ENCODE measurements at regions not wholly inside any gene's neighbourhood (a gene's known extent, or its start where the extent isn't known, plus 50 kb on each side); places are given as distances from the start of the nearest gene placed in this dataset.
"Not testable (repeated sequence)": the region's sequence is repeated elsewhere in the genome, so short reads cannot be mapped to it uniquely, and the experiment has no call there.

- TF ChIP-seq TSHZ2 (CRISPR knock-in tag; IDR thresholded peaks at IDR 0.05) (no peak), CSRNP3 (CRISPR knock-in tag; IDR thresholded peaks at IDR 0.05) (no peak), ZNF565 (CRISPR knock-in tag; conservative IDR thresholded peaks at IDR 0.05; ENCODE audit: low read depth) (no peak), CSDC2 (CRISPR knock-in tag; IDR thresholded peaks at IDR 0.05) (no peak), ZFP3 (CRISPR knock-in tag; IDR thresholded peaks at IDR 0.05) (no peak), PPARA (CRISPR knock-in tag; IDR thresholded peaks at IDR 0.05; ENCODE audit: borderline replicate concordance) (no peak), ZNF8 (CRISPR knock-in tag; IDR thresholded peaks at IDR 0.05) (no peak), GLIS3 (CRISPR knock-in tag; IDR thresholded peaks at IDR 0.05) (no peak), ISL1 (CRISPR knock-in tag; IDR thresholded peaks at IDR 0.05) (no peak), ZFP30 (CRISPR knock-in tag; IDR thresholded peaks at IDR 0.05) (no peak), ESRRG (CRISPR knock-in tag; IDR thresholded peaks at IDR 0.05) (no peak), TOX (CRISPR knock-in tag; IDR thresholded peaks at IDR 0.05; ENCODE audit: borderline replicate concordance) (no peak), ARNTL (CRISPR knock-in tag; IDR thresholded peaks at IDR 0.05; ENCODE audit: borderline replicate concordance, low read depth) (no peak), PATZ1 (CRISPR knock-in tag; IDR thresholded peaks at IDR 0.05; ENCODE audit: borderline replicate concordance) (no peak), BACH2 (CRISPR knock-in tag; IDR thresholded peaks at IDR 0.05; ENCODE audit: borderline replicate concordance) (no peak), OSR1 (CRISPR knock-in tag; IDR thresholded peaks at IDR 0.05) (no peak), ZC3H10 (CRISPR knock-in tag; IDR thresholded peaks at IDR 0.05) (no peak), POU6F1 (CRISPR knock-in tag; IDR thresholded peaks at IDR 0.05; ENCODE audit: borderline replicate concordance, low read depth) (no peak)
- ATAC-seq = no peak
Observed at GRCh38 chr6:97364327-97364726, 81.3 kb upstream of the MMS22L start.

GRCh38 chr6:97382071-97382470 lies 99.1 kb upstream of the MMS22L start:
- not testable (repeated sequence) for ATAC-seq

- no peak for TF ChIP-seq ZNF8 (CRISPR knock-in tag; IDR thresholded peaks at IDR 0.05)
- peak; percentile 75; the same call in 1 of the 2 replicates for TF ChIP-seq ZNF70 (CRISPR knock-in tag; IDR thresholded peaks at IDR 0.05)
- ATAC-seq = no peak
Observed at GRCh38 chr6:97392735-97393134, 109.7 kb upstream of the MMS22L start.

- TF ChIP-seq ZC3H10 (CRISPR knock-in tag; IDR thresholded peaks at IDR 0.05) (no peak), TCF4 (CRISPR knock-in tag; IDR thresholded peaks at IDR 0.05; ENCODE audit: borderline replicate concordance) (no peak), OSR1 (CRISPR knock-in tag; IDR thresholded peaks at IDR 0.05) (no peak), TSHZ2 (CRISPR knock-in tag; IDR thresholded peaks at IDR 0.05) (no peak), ZFP30 (CRISPR knock-in tag; IDR thresholded peaks at IDR 0.05) (no peak)
- peak; percentile 70 for ATAC-seq
Observed at GRCh38 chr6:97394160-97394748, 111.2 kb upstream of the MMS22L start.

Measured in SK-N-SH treated with all-trans-retinoic acid at 6 μM for 48 hours (cell line).